SK-N-MC (cell line): ENCODE measurements at regions not wholly inside any gene's neighbourhood (a gene's known extent, or its start where the extent isn't known, plus 50 kb on each side); places are given as distances from the start of the nearest gene placed in this dataset.

Experiments
- EZH2 ChIP-seq: fragments of 200-600 bp; sonication (generic); IDR thresholded peaks from one replicate; pipeline ENCODE4 v1.6.1; 2017; ENCODE audit warnings: antibody characterized with exemption
- POLR2AphosphoS5 ChIP-seq: IDR thresholded peaks from 2 replicates; pipeline ENCODE4 v1.6.1; 2012; ENCODE audit warnings: mild to moderate bottlenecking, low read depth, low read length, borderline replicate concordance

- TF ChIP-seq POLR2AphosphoS5 (no peak), EZH2 (no peak)
Measured at GRCh38 chr4:31220921-31221320, 500.8 kb downstream of the PCDH7 start.
